HepG2 (cell line): ENCODE measurements at regions not wholly inside any gene's neighbourhood (a gene's known extent, or its start where the extent isn't known, plus 50 kb on each side); places are given as distances from the start of the nearest gene placed in this dataset.

Experiments
- ATAC-seq: fragments of 200-7000 bp; cut with Tn5 transposase; 3 replicates; pipeline ENCODE4 v1.9.1; 2020; ENCODE audit warnings: mild to moderate bottlenecking, moderate library complexity
- BruUV-seq: library from RNA; stranded (reverse); fragments of 400-500 nt; replicated peaks from 2 replicates; lab custom pipeline; 2021; lab: Mats Ljungman, UMichigan
- CTCF ChIA-PET: fragments of 300-600 bp; formaldehyde crosslinking; extraction: SDS; loops from one replicate; lab custom pipeline; 2021; ENCODE audit warnings: low total read pairs, inconsistent platforms, low intra/inter-chr PET ratio; lab: Yijun Ruan, JAX
- POLR2A ChIA-PET: fragments of 350-600 bp; sonication (Branson Sonifier 250); formaldehyde crosslinking; loops from one replicate; lab custom pipeline; 2020; ENCODE audit warnings: antibody characterized with exemption, inconsistent platforms; lab: Yijun Ruan, JAX
- DNase-seq: peaks from one replicate; pipeline ENCODE4 v3.0.0-alpha.2; 2015; ENCODE audit warnings: low spot score
- FAIRE-seq: peaks from 3 replicates; lab custom pipeline; 2011; peaks lifted over from hg19 to GRCh38; lab: Jason Lieb, UNC
- H2AFZ ChIP-seq: one replicate; pipeline ENCODE4 v1.6.1; 2011; ENCODE audit warnings: low read length, inconsistent platforms
- H3K27ac ChIP-seq: fragments of 300-600 bp; 3 replicates; pipeline ENCODE4 v1.8.0; 2011; ENCODE audit warnings: mixed run types, mild to moderate bottlenecking, mixed read lengths, low read length, inconsistent platforms; ENCODE audit not compliant: insufficient read depth; ENCODE audit errors: extremely low read length
- H3K27me3 ChIP-seq, 2 experiments: fragments of 200-600 bp in 1 of 2; 2 replicates in 1 of 2; 3 replicates in 1 of 2; pipeline versions ENCODE4 v1.6.0 to v1.8.0; 2011; ENCODE audit warnings: low read length in 2 of 2, mild to moderate bottlenecking in 2 of 2, moderate library complexity in 2 of 2, inconsistent platforms in 1 of 2; ENCODE audit not compliant: insufficient read depth in 2 of 2, control insufficient read depth in 1 of 2
- H3K36me3 ChIP-seq, 2 experiments: fragments of 200-600 bp in 1 of 2; replicated peaks in 1 of 2; 2 replicates in 1 of 2; 3 replicates in 1 of 2; pipeline versions ENCODE4 v1.5.1 to v1.8.0; 2011; ENCODE audit warnings: low read length in 2 of 2, inconsistent platforms in 1 of 2; ENCODE audit not compliant: insufficient read depth in 2 of 2, control insufficient read depth in 1 of 2
- H3K4me1 ChIP-seq: 2 replicates; pipeline ENCODE4 v1.5.1; 2012; ENCODE audit warnings: low read length, inconsistent platforms; ENCODE audit not compliant: insufficient read depth
- H3K4me2 ChIP-seq: 2 replicates; pipeline ENCODE4 v1.6.0; 2011; ENCODE audit warnings: low read depth, low read length, inconsistent platforms
- H3K4me3 ChIP-seq, 3 experiments: fragments of 200-600 bp in 1 of 3; sonication (generic), shearing (Covaris generic) in 1 of 3; replicated peaks in 1 of 3; 2 replicates each; pipeline ENCODE4 v1.5.1; 2011 to 2016; ENCODE audit warnings: low read length in 3 of 3, inconsistent platforms in 2 of 3, low read depth in 2 of 3, mild to moderate bottlenecking in 2 of 3, control low read depth in 1 of 3, mixed read lengths in 1 of 3; ENCODE audit not compliant: insufficient read depth in 1 of 3
- H3K79me2 ChIP-seq: one replicate; pipeline ENCODE4 v1.6.1; 2011; ENCODE audit warnings: low read length, inconsistent platforms; ENCODE audit not compliant: insufficient read depth
- H3K9ac ChIP-seq: 2 replicates; pipeline ENCODE4 v1.6.0; 2011; ENCODE audit warnings: mild to moderate bottlenecking, low read depth, low read length, inconsistent platforms; ENCODE audit not compliant: insufficient read depth
- H3K9me3 ChIP-seq: 2 replicates; pipeline ENCODE4 v1.5.1; 2012; ENCODE audit warnings: mild to moderate bottlenecking, low read length
- H4K20me1 ChIP-seq: 2 replicates; pipeline ENCODE4 v1.6.0; 2011; ENCODE audit warnings: inconsistent platforms, mild to moderate bottlenecking, low read length, moderate library complexity; ENCODE audit not compliant: insufficient read depth
- CENPT ChIP-seq: sonication (generic); formaldehyde crosslinking; IDR thresholded peaks from 2 replicates; pipeline ENCODE4 v1.8.0; 2022; ENCODE audit warnings: low read depth, mild to moderate bottlenecking, moderate library complexity, missing genetic modification reagents
- HINFP ChIP-seq: sonication (generic); formaldehyde crosslinking; IDR thresholded peaks from 2 replicates; pipeline ENCODE4 v1.4.0; 2020; ENCODE audit warnings: low read depth, mild to moderate bottlenecking, missing genetic modification reagents
- HOXA3 ChIP-seq: sonication (generic); formaldehyde crosslinking; IDR thresholded peaks from 2 replicates; pipeline ENCODE4 v1.5.0; 2020; ENCODE audit warnings: missing genetic modification reagents
- KLF11 ChIP-seq: IDR thresholded peaks from 2 replicates; pipeline ENCODE4 v1.6.1; 2016; ENCODE audit warnings: missing compliant biosample characterization
- MAFF ChIP-seq: IDR thresholded peaks from 2 replicates; pipeline ENCODE4 v1.6.1; 2011; ENCODE audit warnings: low read depth, low read length, improper control_type of control experiment
- MAFK ChIP-seq, 2 experiments: IDR thresholded peaks in 1 of 2; conservative IDR thresholded peaks in 1 of 2; 2 replicates each; pipeline ENCODE4 v1.6.1; 2011; ENCODE audit warnings: improper control_type of control experiment in 2 of 2, low read length in 2 of 2
- NFE2L2 ChIP-seq: fragments of 150-350 bp; IDR thresholded peaks from 2 replicates; pipeline ENCODE4 v1.6.1; 2014; ENCODE audit warnings: low read length
- NFKB2 ChIP-seq: sonication (generic); formaldehyde crosslinking; IDR thresholded peaks from 2 replicates; pipeline ENCODE4 v1.4.0; 2020; ENCODE audit warnings: missing genetic modification reagents, borderline replicate concordance
- SMARCC2 ChIP-seq: fragments of 450-650 bp; IDR thresholded peaks from 2 replicates; pipeline ENCODE4 v1.6.1; 2017; ENCODE audit warnings: antibody characterized with exemption, mild to moderate bottlenecking
- in situ Hi-C: cut with HindIII; loops from 2 replicates; pipeline ENCODE4 v1.10.0; 2017; ENCODE audit warnings: low pct_unique_long_range_greater_than_20kb; ENCODE audit not compliant: extremely low pct_ligation_motif_present
- intact Hi-C: fragments of 100-400 bp; cut with micrococcal nuclease; formaldehyde crosslinking; loops from one replicate; pipeline ENCODE4 v1.10.0; 2022; ENCODE audit not compliant: unreplicated experiment

DNA sequence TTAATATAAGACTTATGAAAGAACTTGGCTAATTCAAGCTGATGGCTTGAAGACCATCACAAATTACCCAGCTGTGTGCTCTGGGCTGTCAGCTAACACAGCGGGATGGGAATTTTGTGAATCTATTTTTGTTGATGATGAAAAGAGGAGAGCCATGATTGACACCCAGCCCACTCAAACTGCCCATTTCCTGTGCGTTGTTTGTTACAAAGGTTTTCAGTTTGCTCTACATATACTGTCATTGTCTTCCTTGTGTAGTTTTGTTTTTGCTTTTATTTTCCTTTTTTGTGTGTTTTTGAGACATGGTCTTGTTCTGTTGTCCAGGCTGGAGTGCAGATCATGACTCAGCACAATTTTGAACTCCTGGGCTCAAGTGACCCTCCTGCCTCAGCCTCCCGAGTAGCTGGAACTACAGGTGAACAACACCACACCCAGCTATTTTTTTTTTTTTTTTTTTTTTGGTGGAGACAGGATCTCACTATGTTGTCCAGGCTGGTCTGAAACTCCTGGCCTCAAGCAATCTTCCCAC lies 400.3 kb downstream of the ICE1 start (continued):
- TF ChIP-seq NFE2L2 (peak; percentile 75), HINFP (CRISPR knock-in tag) (no peak), MAFF (peak; percentile 69), MAFK (conservative IDR thresholded peaks at IDR 0.05 in 1 of 2, IDR thresholded peaks at IDR 0.05 in 1 of 2; ENCODE audit: low read length in 2 of 2) (peak; percentile 82 to 85)

GRCh38 chr5:5816960-5817359 lies 394.5 kb downstream of the ICE1 start:
- ATAC-seq (no peak), DNase-seq (no peak), FAIRE-seq (no peak)
- no peak overlapping the region for H2AFZ ChIP-seq
- H3K27me3 ChIP-seq: no peaks in the 10 kb centered on the region
- intact Hi-C loops (no loop called here), in situ Hi-C loops (no loop called here)
- no peak overlapping the region for H3K4me2 ChIP-seq
- no peaks in the 10 kb centered on the region for H3K4me1 ChIP-seq
- H4K20me1 ChIP-seq: no peaks in the 10 kb centered on the region
- H3K9me3 ChIP-seq: no peaks in the 10 kb centered on the region
- H3K27ac ChIP-seq: no peak overlapping the region
- H3K4me3 ChIP-seq: no peak overlapping the region
- no TSS peak for BruUV-seq
- H3K36me3 ChIP-seq: no peaks in the 10 kb centered on the region
- TF ChIP-seq SMARCC2: no peak
- no peak for TF ChIP-seq KLF11 (CRISPR knock-in tag)
- TF ChIP-seq HOXA3 (CRISPR knock-in tag): no peak
- no peak for TF ChIP-seq NFKB2
- no peak for TF ChIP-seq CENPT (CRISPR knock-in tag)
- no peak overlapping the region for H3K9ac ChIP-seq
- POLR2A ChIA-PET: no interaction called here
- no peaks in the 10 kb centered on the region for H3K79me2 ChIP-seq
- CTCF ChIA-PET: no interaction called here
